Stimulated activated CD4-positive, alpha-beta T cell treated with anti-CD3 and anti-CD28 coated beads, Interleukin-4, amount 100 ng/mL, for 48 hours (primary cell): ENCODE measurements at regions not wholly inside any gene's neighbourhood (a gene's known extent, or its start where the extent isn't known, plus 50 kb on each side); places are given as distances from the start of the nearest gene placed in this dataset.

ENCODE experiments used
- DNase-seq, 2 donors: peaks; one replicate each; pipeline ENCODE4 v3.0.0-alpha.2; 2020; ENCODE audit warnings: low read depth in 2 of 2

DNA sequence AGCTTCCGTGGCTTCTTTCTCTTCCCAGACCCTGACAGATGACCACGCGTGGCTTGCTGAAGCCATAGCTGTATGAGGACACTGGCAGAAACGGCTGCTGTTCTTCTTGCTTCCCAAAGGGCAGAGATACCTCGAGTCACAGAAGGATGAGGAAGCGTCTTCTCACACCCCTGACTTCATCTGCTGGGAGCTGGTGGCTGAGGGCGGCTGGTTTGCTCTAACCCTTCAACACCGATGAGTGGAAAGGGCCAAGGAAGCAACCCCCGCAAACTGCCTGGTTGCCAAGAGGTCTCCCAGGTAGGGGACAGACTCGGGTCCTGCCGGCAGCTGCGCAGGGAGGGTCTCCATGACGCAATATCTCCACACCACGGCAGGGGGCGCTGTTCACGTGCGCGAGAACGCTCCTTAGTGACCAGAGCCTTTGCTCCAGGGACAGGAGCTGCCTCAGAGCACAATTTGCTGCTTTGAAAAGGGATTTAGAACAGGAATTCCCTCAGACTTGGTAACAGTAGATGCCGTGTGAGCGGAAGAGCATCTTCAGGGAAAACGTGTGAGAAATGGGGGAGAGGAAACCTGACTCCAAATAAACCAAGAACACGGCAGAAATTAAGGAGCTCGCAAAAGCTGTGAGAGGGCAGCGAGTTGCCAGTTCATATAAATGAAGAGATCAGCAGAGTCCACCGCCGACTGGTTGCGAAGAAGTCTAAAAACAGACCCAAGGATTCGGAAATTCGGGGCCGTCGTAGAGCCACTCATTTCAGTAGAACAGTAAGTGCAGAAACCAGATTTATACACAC lies 80.2 kb downstream of the ERMARD start:
- peak; percentile 65 to 76 for DNase-seq
